Upper lobe of right lung (tissue), 1 donor: ENCODE measurements at regions not wholly inside any gene's neighbourhood (a gene's known extent, or its start where the extent isn't known, plus 50 kb on each side); places are given as distances from the start of the nearest gene placed in this dataset.

Source experiments
- ATAC-seq: fragments of 200-7000 bp; cut with Tn5 transposase; one replicate; pipeline ENCODE4 v1.9.1; 2020; ENCODE audit warnings: mild to moderate bottlenecking, moderate library complexity
- DNase-seq: peaks from one replicate; pipeline ENCODE4 v3.0.0-alpha.2; 2020
- H3K27ac ChIP-seq: fragments of 200-600 bp; one replicate; pipeline ENCODE4 v1.8.0; 2022
- H3K27me3 ChIP-seq: fragments of 200-600 bp; one replicate; pipeline ENCODE4 v1.8.0; 2022; ENCODE audit warnings: mild to moderate bottlenecking
- H3K36me3 ChIP-seq: fragments of 200-600 bp; one replicate; pipeline ENCODE4 v1.8.0; 2022
- H3K4me1 ChIP-seq: fragments of 200-600 bp; one replicate; pipeline ENCODE4 v1.8.0; 2022
- H3K4me3 ChIP-seq: fragments of 200-600 bp; one replicate; pipeline ENCODE4 v1.8.0; 2022; ENCODE audit warnings: mild to moderate bottlenecking
- H3K9me3 ChIP-seq: fragments of 200-600 bp; one replicate; pipeline ENCODE4 v1.8.0; 2022
- CTCF ChIP-seq: fragments of 200-600 bp; IDR thresholded peaks from one replicate; pipeline ENCODE4 v1.8.0; 2022; ENCODE audit warnings: antibody characterized with exemption
- intact Hi-C: fragments of 100-400 bp; cut with DNase I; formaldehyde crosslinking; loops from one replicate; pipeline ENCODE4 v1.11.0; 2022
- donor health status: DM: no; HTN: yes; CAD: no; lungs with severe emphysema.

GRCh38 chr4:62274782-62275181, 1074.7 kb downstream of the ADGRL3 start:
- intact Hi-C loops: no loop called here
- no peak for ATAC-seq
- Histone ChIP-seq H3K27ac (no peak overlapping the region), H3K4me1 (no peaks in the 10 kb centered on the region), H3K9me3 (no peaks in the 10 kb centered on the region), H3K4me3 (no peak overlapping the region), H3K27me3 (no peaks in the 10 kb centered on the region), H3K36me3 (no peaks in the 10 kb centered on the region)
- no peak for DNase-seq
- no peak for TF ChIP-seq CTCF

- intact Hi-C loops: no loop called here
- ATAC-seq (no peak), DNase-seq (no peak)
- no peak overlapping the region for H3K4me3 ChIP-seq
- no peaks in the 10 kb centered on the region for H3K27me3 ChIP-seq
- no peak overlapping the region for H3K27ac ChIP-seq
- no peak for TF ChIP-seq CTCF
- H3K36me3 ChIP-seq: no peaks in the 10 kb centered on the region
- no peaks in the 10 kb centered on the region for H3K9me3 ChIP-seq
- no peaks in the 10 kb centered on the region for H3K4me1 ChIP-seq
These were observed 1071.0 kb downstream of the ADGRL3 start for GRCh38 chr4:62271107-62271506.

GRCh38 chr4:62269918-62270317, 1069.8 kb downstream of the ADGRL3 start:
- Histone ChIP-seq H3K9me3 (no peaks in the 10 kb centered on the region), H3K36me3 (no peaks in the 10 kb centered on the region), H3K4me3 (no peak overlapping the region), H3K27me3 (no peaks in the 10 kb centered on the region), H3K4me1 (no peaks in the 10 kb centered on the region), H3K27ac (no peak overlapping the region)
- no peak for TF ChIP-seq CTCF
- DNase-seq: no peak
- intact Hi-C loops: no loop called here
- ATAC-seq: no peak

- H3K27ac ChIP-seq: no peak overlapping the region
- DNase-seq (no peak), ATAC-seq (no peak)
- no peaks in the 10 kb centered on the region for H3K4me1 ChIP-seq
- H3K4me3 ChIP-seq: no peak overlapping the region
- TF ChIP-seq CTCF: no peak
- H3K27me3 ChIP-seq: no peaks in the 10 kb centered on the region
- H3K36me3 ChIP-seq: no peaks in the 10 kb centered on the region
- H3K9me3 ChIP-seq: no peaks in the 10 kb centered on the region
- intact Hi-C loops: no loop called here
These were observed 1063.3 kb downstream of the ADGRL3 start for GRCh38 chr4:62263454-62263853.

- no peak for DNase-seq
- no peaks in the 10 kb centered on the region for H3K36me3 ChIP-seq
- H3K9me3 ChIP-seq: no peaks in the 10 kb centered on the region
- intact Hi-C loops: no loop called here
- H3K27ac ChIP-seq: no peak overlapping the region
- H3K27me3 ChIP-seq: no peaks in the 10 kb centered on the region
- no peak for ATAC-seq
- no peak overlapping the region for H3K4me3 ChIP-seq
- no peak for TF ChIP-seq CTCF
- no peaks in the 10 kb centered on the region for H3K4me1 ChIP-seq
These were observed 1062.5 kb downstream of the ADGRL3 start for GRCh38 chr4:62262676-62263075.

GRCh38 chr4:62260254-62260653, 1060.1 kb downstream of the ADGRL3 start:
- no peak for DNase-seq
- no peak for ATAC-seq
- TF ChIP-seq CTCF: no peak
- H3K4me3 ChIP-seq: no peak overlapping the region
- intact Hi-C loops: no loop called here
- H3K27me3 ChIP-seq: no peaks in the 10 kb centered on the region
- no peaks in the 10 kb centered on the region for H3K9me3 ChIP-seq
- no peaks in the 10 kb centered on the region for H3K36me3 ChIP-seq
- H3K4me1 ChIP-seq: no peaks in the 10 kb centered on the region
- no peak overlapping the region for H3K27ac ChIP-seq
